GM18499 (cell line): ENCODE measurements at regions not wholly inside any gene's neighbourhood (a gene's known extent, or its start where the extent isn't known, plus 50 kb on each side); places are given as distances from the start of the nearest gene placed in this dataset.
A peak's percentile ranks its signal among the peaks of the same experiment; 100 is the strongest.
"Not testable (repeated sequence)": the region's sequence is repeated elsewhere in the genome, so short reads cannot be mapped to it uniquely, and the experiment has no call there.

Experiments
- ATAC-seq: cut with Tn5 transposase; IDR thresholded peaks from one replicate; pipeline ENCODE4 v1.9.1; 2021; ENCODE audit warnings: moderate number of reproducible peaks; ENCODE audit not compliant: insufficient read depth, unreplicated experiment

DNA sequence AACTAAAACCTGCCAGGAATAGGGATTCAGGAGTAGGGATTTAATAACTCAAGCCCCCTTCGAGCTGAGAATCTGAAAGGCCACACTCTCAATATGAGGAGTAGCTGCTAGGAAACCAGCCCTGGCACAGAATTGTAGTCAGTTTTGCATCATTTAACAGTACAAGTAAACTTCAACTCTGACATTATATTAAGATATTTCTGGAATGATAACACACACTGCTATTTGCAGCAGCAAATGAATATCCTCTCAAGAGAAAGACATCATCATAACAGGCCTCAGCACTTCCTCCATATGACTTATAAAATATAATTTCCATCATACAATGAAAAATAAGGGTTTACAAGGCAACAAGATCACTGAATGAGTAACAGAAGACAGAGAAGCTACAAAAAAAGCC, 138.2 kb upstream of the RFX3 start:
- ATAC-seq = no peak

- no peak for ATAC-seq
Measured at GRCh38 chr9:3662671-3663070, 136.9 kb upstream of the RFX3 start.

DNA sequence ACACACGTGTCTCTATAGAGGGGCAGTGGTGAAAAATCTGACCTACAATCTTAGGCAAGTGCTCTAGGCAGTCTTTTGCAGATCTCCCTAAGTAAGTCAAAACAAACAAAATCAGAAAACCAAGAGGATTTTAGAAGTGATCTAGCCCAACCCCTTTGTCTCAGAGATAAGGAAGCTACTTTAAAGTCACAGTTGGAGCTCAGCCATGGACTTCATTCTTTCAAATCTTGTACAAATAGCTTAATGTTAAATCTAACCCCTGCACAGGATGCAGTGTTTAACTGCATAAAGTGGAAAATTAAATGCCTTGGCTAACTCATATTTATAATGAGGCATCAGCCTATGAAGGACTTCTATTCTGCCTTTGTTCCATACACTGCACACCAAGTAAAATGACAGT, 135.1 kb upstream of the RFX3 start:
- ATAC-seq = no peak

- no peak for ATAC-seq
Measured at GRCh38 chr9:3659647-3660046, 133.8 kb upstream of the RFX3 start.

DNA sequence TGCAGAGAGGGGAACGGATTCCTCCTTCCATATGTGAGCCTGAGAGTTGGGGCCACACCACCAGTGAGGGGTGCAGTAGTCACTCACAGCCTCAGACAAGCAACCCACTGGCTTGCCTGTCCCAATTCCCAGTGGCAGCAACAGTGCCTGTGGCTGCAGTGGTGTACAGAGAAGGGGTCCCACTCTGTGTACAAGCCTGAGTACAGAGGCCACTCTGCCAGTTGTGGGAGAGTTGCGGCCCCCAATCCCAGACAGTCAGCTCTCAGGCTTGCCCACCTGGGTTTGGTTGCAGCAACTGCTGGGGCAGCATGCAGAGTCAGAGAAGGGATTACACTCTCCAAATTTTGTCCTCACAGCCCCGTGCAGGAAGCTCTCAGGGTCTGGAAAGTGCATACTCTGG, 133.2 kb upstream of the RFX3 start:
- no peak for ATAC-seq

GRCh38 chr9:3656224-3656623, 130.4 kb upstream of the RFX3 start:
- ATAC-seq = no peak

DNA sequence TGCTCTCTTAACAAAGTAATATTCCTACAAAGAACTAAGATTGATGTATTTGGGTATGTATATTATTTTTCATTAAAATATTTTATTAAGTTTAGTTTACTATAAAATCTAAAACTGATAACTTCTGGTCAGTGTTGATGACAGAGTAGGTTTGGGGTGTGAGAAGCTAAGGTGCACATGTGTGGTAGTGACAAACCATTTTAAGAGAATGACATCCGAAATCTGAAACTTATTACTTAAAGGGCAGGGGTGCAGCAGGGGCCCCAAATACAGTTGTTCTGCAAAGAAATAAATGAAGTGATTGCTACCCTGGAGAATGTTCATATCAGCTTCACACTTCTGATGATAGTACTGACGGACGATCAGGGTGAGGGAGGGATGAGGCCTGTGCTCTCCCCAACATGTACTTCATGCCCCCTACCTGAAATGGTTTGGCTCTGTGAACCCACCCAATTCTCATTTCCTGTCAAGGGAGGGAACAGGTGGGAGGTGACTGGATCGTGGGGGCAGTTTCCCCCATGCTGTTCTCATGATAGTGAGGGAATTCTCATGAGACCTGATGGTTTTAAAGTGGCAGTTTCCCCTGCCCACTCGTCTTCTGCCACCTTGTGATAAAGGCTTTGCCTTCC, 125.3 kb upstream of the RFX3 start:
- no peak for ATAC-seq

- no peak for ATAC-seq
Measured at GRCh38 chr9:3648722-3649246, 123.0 kb upstream of the RFX3 start.

GRCh38 chr9:3648266-3648665, 122.5 kb upstream of the RFX3 start:
- ATAC-seq = no peak

DNA sequence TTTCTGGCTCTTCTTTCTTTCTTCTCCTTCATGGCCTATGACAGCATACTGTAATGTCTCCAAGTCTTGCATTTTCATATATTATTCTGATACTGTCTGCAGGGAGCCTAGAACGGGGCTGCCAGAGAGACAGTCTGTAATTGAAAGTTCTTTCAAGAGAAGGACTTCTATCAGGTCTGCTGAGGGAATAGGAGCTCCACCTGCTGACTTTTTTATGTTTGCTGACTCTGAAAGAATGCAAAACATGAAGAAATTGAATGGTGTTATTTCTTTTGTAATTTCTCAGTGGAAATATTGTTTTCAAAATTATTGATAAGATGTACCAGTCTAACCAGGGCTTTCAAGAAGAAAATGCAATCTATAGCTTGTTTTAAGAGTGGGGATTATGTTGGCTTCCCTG, 121.9 kb upstream of the RFX3 start:
- ATAC-seq = no peak

- ATAC-seq = no peak
Measured at GRCh38 chr9:3646226-3646625, 120.4 kb upstream of the RFX3 start.

DNA sequence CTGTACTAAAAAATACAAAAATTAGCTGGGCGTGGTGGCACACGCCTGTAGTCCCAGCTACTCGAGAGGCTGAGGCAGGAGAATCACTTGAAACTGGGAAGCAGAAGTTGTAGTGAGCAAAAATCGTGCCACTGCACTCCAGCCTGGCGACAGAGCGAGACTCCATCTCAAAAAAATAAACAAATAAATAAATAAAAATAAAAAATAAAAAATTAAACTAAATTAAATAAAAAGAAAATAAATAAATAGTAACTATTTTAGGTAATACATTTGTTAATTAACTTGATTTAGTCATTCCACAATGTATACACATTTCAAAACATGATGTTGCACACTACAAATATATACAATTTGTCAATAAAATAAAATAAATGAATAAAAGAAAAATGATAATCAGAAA, 116.3 kb upstream of the RFX3 start:
- not testable (repeated sequence) for ATAC-seq

DNA sequence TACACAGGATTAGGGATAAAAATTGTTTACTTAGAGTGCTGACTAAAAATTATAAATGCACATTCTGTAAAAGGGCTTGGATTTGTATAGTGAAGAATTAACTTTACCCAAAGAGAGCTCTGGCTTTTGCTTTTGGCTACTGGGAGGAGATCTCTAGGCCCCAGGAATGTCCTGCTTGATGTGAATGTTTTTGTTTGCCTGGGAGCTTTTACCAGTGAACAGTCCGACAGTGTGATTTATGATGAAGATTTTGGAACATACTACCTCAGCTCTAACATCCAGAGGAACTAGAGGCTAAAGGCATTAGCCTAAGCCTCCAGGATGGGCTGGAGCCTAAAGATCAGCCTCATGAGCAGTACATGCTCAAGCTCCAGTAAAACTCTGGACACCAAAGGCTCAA, 103.7 kb upstream of the RFX3 start:
- no peak for ATAC-seq

DNA sequence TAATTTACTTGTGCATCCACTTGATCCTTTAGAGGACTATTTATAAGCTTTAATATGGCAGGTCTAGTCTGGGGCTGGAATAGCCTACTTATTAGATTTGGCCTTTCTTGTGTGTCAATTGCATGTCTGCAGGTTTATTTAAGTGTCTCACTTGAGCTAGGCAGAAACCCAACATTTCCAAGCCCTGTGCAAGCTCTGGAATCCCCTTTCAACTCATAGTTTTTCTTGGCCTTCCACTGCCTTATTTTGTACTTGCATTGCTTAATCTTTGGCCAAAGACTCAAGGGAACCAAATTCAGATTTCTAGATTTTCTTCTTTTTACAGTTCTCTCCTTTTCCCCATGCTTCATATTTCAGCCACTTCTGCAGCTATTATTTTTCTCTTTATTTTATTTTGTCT, 102.4 kb upstream of the RFX3 start:
- ATAC-seq = no peak

DNA sequence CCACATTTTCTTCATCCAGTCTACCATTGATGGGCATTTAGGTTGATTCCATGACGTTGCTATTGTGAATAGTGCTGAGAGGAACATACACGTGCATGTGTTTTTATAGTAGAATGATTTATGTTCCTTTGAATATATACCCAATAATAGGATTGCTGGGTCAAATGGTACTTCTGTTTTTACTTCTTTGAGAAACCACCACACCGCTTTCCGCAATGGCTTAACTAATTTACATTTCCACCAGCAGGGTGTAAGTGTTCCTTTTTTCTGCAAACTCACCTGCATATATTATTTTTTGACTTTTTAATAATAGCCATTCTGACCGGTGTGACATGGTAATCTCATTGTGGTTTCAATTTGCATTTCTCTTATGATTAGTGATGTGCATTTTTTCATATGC, 82.2 kb upstream of the RFX3 start:
- peak; percentile 83 for ATAC-seq

- ATAC-seq = no peak
Measured at GRCh38 chr9:3600672-3601071, 74.9 kb upstream of the RFX3 start.

GRCh38 chr9:3597792-3598191, 72.0 kb upstream of the RFX3 start:
- no peak for ATAC-seq

GRCh38 chr9:3586066-3586465, 60.3 kb upstream of the RFX3 start:
- no peak for ATAC-seq

DNA sequence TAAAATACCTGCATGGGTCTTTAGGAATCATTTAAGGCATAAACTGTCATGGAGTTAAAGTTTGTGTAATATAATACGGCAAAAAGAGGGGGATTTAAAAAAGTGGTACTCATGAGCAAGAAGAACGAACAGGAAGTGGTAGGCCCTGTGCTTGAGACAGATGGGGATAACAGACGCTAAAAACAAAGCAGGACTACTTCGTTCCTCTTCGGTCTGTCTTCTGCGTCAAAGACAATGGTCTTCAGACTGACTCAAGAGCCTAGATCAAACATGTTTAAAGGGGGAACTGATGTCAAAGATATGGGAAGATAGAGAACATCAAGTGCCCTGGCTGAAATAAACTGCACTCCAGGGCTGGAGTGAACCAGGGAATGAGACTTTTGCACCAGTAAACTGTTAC, 59.8 kb upstream of the RFX3 start:
- ATAC-seq = no peak

DNA sequence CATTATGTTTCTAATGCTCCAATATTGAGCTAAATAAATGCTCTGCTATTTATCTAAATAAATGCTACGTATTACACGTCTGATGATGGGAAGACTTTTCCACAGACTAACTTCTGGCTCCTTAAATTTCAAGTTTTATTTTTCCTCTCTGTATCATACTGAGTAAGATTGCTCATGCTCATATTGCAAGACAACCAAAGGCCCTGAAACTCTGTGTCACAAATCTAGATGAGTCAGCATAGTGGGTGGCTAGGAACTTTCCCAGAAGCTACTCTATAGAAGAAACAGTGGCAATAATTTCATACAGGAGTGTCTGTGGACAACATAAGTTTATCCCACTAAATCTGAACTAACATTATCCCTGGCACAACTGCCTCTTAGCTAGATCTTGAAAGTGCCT, 53.0 kb upstream of the RFX3 start:
- no peak for ATAC-seq

- ATAC-seq = no peak
Measured at GRCh38 chr9:3576328-3576727, 50.5 kb upstream of the RFX3 start.

DNA sequence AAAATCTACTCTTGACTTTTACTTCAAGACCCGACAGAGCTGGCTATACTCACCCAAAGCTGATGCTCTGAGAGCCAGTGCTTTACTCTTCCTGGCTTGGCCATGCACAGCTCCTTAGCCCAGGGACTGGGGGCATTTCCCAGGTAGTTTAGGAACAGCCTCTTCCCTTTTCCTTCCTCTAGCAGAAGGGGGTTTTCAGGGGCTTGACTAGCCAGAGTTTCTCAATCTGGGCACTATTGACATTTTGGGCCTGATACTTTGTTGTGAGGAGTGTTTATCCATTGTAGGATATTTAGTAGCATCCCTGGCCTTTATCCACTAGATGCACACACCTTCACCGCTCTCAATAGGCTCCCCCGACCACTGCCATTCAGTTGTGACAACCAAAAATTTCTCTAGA, 50.0 kb upstream of the RFX3 start:
- ATAC-seq = no peak
